GM18861 (cell line): ENCODE measurements at regions not wholly inside any gene's neighbourhood (a gene's known extent, or its start where the extent isn't known, plus 50 kb on each side); places are given as distances from the start of the nearest gene placed in this dataset.
"Not testable (repeated sequence)": the region's sequence is repeated elsewhere in the genome, so short reads cannot be mapped to it uniquely, and the experiment has no call there.

Source experiments
- ATAC-seq: cut with Tn5 transposase; IDR thresholded peaks from one replicate; pipeline ENCODE4 v1.9.1; 2021; ENCODE audit not compliant: unreplicated experiment

DNA sequence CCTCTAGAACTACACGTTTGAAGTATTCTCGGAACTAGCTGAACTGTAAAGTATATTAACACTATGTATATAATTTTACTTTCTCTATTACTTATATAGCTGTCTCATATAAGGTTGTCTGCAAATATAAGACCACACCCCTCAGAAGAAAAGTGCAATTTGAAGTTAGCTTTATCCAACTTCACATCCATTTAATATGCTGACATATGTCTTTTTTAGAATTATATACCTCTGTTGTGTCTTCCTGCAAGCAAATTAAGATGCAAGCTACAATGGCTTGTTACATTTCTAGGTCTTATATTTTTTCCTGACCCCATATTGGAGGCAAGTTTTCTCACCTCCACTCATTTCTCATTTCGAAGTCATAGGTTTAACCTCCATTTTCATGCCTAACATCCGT, 349.0 kb upstream of the AGA start:
- ATAC-seq: no peak

DNA sequence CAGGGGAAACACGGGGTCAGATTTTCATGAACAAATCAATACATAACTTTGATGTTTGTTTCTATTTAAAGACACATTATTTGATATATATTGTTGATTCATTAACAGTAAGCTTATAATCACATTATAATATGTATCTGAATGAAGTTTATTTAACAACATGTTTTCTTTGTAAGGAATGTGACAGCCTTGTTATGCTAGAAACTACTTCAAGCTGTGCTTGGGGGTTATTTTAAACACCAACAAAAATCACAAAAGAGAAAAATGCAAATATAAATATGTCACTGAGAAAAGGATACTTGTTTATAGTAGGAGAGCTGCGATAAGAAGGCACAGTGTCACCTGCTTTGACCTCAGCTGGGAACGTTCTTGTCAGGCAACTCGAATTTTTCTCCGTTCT, 354.6 kb upstream of the AGA start:
- no peak for ATAC-seq

DNA sequence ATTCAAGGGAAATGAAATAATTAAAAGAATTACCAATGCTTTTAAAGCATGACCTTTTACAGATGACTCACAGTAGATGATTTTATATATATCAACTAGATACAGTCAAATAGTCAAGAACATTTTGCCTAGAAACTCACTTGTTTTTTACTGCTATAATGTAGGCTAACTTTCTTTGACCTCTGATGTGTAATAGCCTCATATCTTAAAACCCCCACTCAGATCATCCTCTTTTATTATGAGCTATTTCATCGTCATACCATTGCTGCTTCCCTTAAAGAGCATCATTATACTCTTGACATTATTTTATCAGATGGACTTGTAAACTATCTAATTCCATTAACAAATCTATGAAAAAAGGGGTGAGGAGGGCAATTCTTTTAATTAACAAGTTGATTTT, 355.9 kb upstream of the AGA start:
- ATAC-seq: no peak

DNA sequence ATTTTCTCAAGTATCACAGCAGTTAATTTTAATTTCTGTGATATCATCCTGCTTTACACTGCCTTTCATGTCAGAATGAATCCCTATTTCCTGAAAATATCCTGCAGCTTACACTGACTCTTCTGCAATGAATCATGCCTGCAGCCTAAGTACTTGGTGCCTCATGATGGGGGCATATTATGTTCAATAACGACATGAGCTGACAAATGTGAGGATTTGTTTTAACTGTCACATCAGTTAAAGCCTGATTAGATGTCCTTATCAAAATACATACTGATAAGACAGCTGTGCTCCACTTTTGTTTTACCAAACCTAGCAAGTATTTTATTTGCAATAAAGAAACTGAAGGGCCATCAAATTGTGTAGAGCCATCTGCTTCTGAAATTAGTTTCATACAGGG, 359.9 kb upstream of the AGA start:
- no peak for ATAC-seq

DNA sequence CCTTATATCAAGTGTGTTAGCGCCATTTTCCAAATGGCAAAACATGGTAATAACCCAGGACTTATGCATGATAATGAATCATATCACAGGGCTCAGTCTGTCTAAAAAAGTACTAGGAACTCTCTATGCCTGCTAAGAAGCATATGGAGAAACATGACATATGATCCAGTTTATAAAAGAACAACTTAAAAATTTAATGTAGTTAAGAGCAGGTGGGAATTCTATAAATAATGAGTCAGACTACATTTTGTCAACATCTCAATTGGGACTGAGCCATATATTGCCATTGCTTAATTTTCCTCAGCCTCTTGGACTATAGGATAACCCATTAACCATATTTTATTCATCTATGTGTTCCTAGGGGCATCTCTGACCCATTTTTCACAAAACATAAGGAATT, 360.4 kb upstream of the AGA start:
- no peak for ATAC-seq

DNA sequence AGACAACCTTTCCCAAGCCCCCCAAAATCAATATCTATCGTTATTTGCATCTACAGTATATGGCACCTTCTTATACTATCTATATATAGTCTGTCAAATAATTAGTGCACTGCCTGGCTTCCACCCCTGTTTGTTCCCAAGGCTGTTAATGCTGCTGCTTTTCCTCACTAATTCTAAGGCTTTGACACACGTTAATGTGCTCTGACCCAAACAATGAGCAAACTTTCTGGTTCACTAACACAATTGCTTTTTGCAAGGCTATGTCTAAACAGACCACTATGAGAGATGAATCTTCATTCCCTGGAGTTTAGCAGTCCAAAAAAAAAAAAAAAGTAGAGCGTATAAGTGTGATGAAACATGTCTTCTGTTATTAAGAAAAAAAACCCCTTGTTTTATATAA, 360.9 kb upstream of the AGA start:
- no peak for ATAC-seq

DNA sequence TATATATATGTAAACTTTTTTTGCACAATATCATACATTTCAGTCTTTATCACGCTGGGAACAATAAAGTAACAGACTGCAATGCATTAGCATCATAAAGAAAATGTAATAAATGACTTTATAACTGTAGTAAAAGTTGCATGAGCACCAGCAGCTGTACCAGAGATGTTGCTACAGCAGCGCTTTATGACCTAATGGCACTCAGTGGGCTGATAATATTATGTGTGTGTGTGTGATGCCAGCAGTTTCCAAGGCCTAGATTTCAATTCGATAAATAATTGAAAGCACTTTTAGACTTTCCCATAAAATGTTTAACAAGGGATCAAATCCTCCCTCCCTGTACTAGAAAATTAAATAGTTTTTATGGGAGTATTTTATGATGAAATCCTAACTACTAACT, 367.6 kb upstream of the AGA start:
- no peak for ATAC-seq

DNA sequence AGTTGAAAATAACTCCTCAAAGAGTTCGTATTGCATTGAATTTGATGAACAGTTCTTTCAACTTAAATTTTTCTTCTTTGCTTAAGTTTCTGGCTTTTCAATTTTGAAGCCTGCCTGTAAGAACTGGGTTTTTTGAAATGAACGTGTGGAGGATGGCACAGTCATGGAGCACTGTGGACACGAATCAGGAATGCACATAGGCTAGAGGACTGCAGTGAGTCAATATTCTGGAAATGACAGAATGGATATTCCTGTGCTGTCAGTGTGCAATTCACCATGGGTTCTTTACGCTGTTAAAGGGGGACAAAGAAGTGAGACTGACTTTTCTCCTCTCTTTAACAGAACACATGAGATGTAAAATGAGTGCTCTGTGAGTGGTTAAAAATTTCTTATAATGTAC, 368.0 kb upstream of the AGA start:
- no peak for ATAC-seq

DNA sequence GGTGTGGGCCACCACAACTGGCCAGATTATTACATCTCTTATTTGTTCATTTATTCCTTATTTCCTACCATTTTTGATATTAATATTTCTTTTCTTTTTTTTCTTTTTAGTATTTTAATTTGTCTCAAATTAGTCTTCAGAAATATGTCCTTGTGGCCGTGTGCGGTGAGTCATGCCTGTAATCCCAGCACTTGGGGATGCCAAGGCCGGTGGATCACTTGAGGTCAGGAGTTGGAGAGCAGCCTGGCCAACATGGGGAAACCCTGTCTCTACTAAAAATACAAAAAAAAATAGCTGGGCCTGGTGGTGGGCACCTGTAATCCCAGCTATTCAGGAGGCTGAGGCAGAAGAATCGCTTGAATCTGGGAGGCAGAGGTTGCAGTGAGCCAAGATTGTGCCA, 376.2 kb upstream of the AGA start:
- not testable (repeated sequence) for ATAC-seq

DNA sequence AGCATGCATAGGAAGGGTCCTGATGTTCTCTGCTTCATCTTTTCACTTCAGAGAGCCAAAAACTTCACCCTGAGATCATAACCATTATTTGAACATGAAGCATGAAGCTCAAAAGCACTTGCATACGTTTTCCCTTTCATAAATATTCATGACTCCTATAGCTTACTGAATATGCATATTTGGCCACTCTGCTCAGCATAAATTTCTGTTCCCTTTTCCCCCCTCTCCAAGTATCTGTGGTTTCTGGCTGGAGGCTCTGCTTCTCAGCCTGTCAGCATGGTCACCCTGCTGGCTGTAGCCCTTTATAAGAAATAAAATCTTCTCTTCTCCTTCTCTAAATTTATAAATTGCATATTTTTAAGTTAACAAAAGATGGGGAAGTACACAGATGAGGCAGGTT, 384.7 kb upstream of the AGA start:
- no peak for ATAC-seq

DNA sequence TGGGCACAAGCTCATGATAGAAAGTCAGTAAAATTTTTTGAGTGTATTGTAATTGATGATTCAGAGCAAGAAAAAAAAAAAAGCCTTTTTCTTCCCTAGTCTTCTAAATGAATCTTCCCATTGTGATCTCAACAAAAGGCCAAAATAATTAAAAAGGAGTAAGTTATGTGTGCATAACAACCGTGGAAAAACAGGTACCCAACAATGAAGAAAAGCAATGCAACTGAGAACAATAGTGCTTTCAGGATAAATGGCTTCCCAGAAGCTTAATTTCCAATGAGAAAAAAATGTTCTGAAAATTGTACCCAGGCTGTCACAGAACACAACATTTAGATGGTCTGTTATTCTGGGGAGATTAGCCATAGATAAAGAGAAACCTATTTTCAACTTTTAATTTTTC, 399.0 kb upstream of the AGA start:
- ATAC-seq: no peak

DNA sequence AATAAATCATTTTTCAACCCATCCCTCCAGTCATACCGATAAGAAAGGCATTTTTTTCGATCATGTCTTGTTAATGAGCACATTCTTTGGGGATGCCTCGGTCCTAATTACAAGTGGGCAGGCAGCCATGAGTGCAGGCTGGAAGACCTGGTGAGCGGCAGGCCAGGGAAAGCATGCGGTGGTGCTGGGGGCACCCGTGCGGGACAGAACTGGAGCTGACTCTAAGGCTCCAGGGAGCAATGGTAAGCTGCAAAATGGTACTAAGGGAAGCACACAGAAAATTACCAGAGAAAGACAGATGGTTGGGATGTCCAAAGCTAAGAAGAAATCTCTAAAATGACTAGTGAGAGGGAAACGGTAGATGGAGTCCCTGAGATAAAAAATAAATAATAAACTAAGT, 411.0 kb upstream of the AGA start:
- no peak for ATAC-seq

DNA sequence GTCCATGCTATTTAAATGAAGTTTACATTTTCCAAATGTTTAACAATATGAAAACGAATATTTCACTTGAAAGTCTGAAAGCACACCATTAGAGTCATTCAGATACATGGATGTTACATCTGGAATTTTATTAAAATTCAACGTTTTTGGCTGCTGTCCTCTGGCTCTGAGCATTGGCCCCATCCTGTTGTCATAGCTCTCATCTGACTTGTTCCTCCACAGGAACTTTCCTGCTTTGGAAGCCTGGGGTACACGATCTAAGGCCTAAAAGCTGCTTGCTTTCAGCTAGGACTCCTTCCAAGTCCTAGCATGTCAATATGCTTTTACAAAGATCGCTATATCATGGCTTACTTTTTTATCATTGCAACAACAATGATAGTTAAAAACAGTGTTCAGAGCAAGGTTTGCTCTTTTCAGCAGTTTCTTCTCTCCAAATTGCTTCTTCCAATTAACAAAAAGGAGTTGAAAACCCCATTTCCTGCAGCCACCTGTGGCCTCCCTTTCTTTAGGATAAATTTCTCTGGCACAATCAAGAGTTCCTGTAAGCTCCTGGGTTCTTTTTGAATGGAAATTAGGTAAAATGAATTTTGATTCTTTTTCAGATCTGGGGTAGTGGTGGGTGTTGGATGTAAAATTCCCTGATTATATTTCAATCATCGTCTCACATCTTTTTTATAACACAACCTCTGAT, 413.4 kb upstream of the AGA start:
- ATAC-seq: no peak

DNA sequence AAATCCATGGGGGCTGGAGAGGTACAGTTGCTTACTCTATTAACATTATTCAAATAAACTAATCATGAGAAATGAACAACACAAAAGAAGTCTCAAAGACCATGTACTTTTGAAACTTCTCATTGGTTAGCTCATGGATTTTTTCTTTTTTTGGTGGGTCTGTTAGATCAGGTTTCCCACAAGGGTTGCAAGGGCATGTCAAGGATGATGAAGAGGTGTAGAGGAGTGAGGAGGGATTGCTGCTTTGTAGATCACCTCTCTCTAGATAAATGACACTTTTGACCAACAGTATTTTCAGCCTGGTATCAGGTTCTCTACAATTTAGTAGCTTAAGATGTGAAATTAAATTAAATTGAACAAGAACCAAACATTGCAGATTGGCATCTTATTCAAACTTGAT, 417.9 kb upstream of the AGA start:
- ATAC-seq: no peak

DNA sequence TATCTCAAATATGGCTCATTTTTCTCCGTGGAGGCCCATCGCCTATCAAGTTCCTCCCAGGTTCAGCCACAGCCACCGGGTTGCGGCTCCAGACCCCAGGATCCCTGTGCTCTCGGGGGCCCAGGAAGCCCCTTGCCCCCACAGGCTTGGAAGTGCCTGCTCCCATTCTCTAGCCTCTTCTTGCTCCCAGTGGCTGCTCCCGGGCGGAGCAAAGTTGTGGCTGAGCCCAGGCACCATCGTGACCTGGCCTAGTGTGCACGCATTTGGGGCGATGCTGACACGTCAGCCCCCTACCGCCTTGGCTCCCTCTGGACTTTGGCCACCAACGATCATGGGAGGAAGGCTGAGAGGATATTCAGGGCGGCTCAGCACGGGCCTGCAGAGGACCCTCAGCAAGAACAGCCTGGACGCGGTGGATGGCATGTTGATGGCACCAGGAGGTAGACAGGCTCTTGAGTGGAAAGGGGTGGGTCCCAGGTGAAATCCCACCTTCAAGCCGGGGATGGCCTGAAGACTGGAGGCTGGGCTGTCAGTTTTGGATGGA, 419.4 kb upstream of the AGA start:
- no peak for ATAC-seq

DNA sequence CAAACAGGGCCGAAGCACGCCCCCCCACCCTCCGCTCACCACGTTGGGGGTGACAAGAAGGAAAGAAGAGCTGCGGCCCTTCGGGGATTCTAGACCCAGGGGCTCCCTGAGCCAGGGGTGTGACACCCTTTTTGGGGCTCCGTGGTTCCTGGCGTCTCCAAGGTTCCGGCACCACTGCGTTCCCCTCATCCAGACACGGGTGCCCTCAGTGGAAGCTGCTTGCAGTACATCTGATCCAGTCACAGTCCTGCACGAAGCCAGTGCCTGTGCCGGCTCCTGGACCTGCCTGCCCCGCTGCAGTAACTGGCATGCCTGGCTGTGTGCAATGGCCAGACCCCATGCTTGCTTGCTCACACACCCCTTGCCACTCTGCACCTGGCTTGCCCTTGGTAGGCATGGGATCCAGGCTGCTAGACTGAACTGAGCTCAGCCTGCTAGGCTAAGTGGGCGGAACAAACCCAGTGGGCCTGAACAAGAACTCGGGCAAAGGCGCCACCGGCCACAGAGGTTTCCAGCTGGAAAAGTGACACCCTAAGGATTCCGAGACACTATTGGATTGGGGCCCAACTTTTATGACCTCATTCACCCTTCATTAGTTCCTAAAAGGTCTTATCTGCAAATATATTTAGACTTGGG, 420.4 kb upstream of the AGA start:
- ATAC-seq: no peak

DNA sequence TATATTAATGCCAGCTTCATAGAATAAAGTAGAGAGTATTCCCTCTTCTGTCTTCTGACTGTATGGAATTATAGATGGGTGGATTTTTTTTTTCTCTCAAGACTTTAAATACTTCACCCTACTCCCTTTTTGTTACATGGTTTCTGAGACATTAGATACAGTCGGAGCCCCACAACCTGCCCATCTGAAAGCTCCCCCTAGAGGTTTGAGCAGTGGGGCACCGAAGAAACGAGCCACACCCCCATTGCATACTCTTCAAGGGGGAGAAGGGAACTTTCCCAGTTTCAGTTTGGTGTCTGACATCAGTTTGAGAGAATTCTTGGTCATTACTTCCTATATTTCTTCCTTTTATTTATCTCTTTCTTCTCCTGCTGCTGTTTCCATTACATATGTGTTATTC, 437.6 kb upstream of the AGA start:
- ATAC-seq: no peak

DNA sequence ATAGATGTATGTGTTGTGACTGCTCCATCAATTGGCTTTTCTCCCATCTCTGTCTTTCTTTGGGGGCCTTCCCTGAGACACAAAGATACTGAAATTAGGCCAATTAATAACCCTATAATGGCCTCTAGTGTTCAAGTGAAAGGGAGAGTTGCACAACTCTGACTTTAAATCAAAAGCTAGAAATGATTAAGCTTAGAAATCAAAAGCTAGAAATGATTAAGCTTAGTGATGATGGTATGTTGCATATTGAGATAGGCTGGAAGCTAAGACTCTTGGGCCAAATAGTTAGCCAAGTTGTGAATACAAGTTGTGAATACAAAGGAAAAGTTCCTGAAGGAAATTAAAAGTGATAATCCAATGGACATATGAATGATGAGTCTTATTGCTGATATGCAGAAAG, 452.9 kb upstream of the AGA start:
- ATAC-seq: no peak

DNA sequence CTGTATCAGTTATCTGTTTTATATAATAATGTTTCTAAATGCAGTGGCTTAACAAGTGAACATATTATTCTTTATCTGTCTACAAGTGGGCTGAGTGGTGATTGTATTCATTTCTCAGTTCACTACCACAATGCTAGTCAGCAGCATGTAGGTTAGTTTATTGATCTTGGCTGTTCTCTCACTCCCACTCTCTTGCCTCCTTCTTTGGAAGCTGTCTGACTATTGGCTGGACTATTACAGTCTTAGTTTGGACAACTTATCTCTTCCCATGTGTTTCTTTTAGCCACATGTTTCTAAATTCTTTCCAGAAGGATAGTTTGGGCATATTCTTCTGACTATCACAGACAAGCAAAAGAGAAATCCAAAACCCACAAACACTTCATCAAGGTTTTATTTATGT, 459.5 kb upstream of the AGA start:
- no peak for ATAC-seq

DNA sequence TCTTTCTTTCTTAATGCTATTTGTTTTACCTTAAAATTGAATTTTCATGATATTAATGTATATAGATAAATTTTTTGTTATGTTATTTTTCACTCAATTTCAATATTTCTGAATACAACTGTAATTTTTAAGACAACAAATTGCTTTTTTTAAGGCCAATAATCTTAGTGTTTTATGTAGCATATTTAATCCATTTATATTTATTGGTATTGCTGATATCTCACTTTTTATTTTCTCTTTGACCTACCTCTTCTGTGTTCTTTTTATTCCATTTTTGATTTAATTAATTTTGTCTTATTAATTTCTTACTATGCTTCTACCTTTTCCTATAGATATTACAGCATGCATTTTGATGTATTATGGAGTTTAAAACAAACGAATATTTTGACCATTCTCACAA, 460.1 kb upstream of the AGA start:
- no peak for ATAC-seq

DNA sequence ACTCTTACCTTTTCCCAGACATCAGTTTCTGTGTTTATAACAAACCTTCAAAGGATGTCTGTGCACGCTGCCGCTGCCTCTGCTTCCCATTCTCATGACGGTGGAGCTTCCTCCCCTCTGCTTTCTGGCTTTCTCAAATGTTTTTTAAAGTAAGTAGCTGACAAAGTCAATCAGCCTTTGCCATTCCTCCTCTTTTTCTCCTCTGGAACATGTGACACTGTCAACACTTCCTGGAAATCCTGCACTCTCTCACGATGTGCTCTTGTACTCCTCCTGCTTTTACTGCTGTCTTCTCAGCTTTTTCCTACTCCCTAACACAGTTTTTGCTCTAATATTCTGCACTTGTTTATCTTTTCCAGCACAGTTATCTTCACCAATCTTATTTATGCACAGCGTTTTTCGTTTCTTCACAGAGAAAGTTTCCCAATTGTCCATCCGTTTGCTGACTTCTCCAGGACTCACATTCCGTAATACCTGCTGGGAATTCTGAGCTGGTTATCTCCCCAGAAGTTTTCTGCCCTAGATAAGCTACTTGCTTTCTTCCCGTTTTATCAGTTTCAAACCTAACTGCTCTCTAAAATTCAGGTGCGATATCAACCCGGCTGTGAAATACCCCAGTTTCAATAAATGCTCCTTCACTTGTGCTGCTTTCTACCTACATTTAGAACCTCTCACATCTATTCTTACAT, 465.6 kb upstream of the AGA start:
- no peak for ATAC-seq

DNA sequence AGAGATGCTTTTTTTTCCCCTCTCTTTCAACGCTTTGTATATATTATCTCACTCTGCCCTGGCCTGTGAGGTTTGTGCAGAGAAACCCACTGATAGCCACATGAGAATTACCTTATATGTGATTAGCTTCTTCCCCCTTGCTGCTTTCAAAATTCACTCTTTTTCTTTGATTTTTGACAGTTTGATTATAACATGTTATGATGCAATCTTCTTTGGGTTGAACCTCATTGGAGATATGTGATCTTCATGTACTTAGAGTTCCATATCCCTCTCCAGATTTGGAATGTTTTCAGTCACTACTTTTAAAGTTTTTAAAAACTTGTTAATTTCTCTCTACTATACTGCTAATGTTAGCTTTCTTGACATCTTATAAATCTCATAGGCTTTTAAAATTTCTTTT, 479.5 kb upstream of the AGA start:
- ATAC-seq: no peak
